A204.1 (cell line): ENCODE measurements at regions not wholly inside any gene's neighbourhood (a gene's known extent, or its start where the extent isn't known, plus 50 kb on each side); places are given as distances from the start of the nearest gene placed in this dataset.
"Not testable (repeated sequence)": the region's sequence is repeated elsewhere in the genome, so short reads cannot be mapped to it uniquely, and the experiment has no call there.

ENCODE experiments used
- FAIRE-seq: peaks from 2 replicates; lab custom pipeline; 2012; peaks lifted over from hg19 to GRCh38; lab: Jason Lieb, UNC

DNA sequence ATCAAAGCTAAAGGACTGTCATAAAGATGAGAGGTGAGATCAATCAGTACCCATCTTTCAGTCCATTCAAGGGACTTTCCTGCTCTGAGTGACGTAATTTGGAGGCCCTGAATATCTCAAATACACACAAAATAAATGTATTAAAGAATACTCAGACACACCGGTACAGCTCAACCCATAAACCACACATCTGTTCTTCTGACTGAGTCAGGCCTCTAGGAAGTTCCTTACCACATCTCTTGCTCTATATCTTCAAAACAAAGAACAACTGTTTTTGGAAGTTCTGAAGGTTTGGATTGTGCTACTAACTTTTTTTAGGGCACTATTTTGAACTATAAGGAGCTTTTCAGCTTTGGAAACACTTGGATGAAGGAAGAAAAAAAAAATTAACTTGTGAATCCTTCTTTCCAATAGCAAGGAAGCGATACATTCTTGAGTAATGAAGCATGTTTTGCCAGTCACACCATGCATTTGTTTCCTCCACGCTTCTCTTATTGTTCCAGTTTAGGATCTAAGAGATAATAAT lies 866.5 kb upstream of the VRK2 start:
- FAIRE-seq, result no peak

DNA sequence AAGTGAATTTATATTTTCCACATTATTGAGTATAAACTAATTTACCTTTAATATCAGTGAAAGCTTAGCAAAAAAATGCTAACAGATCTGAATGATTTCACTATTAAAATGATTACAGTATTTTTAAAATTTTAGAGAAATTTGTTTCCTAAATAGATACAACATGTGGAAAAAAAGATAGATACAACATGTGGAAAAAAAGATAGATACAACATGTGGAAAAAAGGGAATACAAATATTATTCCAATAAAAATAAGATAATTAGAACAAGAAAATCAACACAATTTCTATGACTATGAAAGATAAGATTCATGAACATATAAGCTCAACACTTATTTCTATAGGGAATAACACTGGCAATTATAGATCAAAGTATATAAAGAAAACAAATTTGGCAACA lies 865.9 kb upstream of the VRK2 start:
- no peak for FAIRE-seq

DNA sequence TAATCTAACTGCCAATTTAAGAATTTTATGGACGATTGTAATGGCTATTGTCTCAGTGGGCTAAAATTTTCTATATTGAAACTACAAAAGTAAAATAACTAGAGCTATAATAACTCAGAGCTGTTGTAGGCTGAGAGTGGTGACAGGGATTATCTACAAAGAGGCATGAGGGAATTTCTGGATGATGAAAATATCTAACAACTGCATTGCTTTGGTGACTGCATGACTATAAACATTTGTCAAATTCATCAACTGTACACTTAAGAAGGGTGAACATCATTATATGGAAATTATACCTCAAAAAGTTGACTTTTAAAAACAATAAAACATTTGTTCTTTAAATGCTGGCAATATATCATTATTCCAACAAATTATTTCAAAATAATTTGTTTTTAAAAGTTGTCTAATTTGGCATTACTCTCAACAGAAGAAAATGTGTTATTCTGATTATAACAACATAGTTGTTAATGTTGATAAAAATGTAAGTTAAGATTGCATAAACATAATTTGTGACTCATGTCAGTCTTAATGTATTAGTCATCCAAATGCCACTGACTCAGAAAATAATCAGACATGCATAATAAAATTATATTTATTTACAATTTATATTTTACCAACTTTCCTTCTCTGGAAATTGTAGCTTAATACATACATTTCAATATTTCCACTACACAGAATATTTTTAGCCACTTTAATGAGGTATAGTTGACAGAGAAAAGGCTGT lies 865.1 kb upstream of the VRK2 start:
- peak; percentile 43 for FAIRE-seq

DNA sequence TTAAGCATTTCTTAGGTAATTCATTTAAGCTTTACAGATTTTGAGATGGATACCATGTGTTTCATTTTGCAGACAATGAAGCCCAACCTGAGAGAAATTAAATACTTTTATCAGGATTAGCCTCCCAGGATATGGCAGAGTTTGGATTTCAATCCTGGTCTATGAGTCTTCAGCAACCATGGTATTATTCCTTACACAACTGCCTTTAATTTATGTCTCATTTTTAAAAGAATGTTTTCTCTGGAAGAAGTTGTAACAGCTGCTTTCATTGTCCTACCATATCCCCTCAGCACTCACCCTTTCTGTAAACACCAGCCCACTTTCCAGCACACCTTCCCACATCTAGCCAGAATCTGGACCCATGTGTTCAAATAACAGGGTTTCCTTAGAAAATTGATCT lies 863.7 kb upstream of the VRK2 start:
- FAIRE-seq, result no peak

DNA sequence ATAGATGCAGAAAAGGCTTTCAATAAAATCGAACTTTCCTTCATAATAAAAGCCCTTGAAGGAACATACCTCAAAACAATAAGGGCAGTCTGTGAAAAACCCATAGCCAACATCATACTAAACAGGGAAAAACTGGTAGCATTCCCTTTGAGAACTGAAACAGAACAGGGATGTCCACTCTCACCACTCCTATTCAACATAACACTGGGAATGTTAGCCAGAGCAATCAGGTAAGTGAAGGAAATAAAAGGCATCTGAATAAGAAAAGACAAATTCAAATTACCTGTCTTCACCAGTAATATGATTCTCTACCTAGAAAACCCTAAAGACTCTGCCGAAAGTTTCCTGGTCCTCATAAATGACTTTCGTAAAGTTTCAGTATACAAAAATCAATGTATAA lies 861.0 kb upstream of the VRK2 start:
- no peak for FAIRE-seq

DNA sequence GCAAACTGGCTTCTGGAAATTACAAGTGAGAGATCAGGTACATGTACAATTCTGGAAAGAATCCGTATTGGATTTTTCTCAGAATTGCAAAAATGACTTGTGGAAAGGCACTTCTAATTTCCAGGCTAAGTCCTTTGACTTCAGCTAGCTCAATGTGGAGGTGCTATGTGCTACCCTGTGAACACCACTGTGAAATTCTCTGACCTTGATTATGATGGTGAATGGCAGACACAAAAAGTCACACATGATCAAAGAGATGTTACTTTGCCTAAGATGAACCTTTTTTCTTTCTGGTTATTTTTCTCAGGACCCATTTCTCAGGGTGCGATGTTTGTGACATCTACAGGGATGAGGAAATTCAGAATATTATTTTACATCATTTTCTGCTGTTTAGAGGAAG lies 856.6 kb upstream of the VRK2 start:
- FAIRE-seq, result no peak

DNA sequence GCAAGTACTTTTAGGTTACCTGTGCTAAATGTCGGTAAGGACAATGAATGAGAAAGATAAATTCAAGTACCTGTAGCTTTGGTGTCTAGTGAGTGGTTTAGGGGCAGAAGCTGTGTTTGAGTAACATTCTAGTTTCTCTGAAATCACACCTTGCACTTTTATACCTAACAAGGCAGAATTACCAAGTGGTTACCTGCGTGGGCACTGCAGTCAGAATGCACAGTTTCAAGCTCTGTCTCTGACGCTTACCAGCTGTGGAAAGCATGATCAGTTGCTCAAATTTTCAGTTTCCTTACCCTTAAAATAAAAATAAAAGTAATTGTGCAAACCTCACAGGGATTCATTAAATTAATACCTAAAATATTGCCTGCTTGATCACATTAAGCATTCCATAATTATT lies 846.9 kb upstream of the VRK2 start:
- FAIRE-seq, result no peak

DNA sequence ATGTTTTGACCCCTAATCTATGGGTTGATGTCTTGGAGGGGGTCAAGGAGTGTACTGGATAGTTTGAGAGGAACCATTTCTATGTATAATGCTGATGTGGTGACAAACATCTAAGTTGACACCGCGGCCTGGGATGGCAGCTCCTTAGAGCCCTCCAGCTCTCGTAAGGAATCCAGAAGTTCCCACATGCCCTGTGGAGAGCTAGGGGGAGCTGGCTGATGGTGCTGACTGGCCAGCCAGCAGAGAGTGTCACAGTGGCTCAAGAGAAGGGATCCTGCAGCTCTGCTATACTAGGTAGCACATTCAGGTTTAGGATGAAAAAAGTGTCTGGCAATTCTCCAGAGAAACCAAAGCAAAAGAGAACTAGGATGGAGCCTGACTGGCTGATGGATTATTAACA lies 842.2 kb upstream of the VRK2 start:
- FAIRE-seq, result no peak

DNA sequence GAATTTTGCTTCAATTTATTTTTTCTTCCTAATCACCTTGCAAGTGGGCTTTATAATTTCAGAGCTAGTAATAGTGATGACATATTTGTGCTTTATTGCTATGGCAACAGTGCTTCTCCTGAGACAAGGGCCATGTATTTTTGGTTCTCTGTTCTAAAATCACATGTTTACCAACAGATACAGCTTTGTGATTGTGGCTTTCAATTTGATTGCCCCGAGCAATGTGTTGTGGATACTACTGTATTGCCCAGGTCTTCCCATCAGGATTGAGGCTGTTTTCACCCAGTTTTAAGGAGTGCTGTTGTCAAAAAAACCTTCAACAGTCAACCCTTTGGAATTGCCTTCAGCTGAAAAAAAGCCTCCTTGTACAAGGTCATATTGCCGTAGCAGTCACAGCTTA lies 841.4 kb upstream of the VRK2 start:
- FAIRE-seq, result no peak

DNA sequence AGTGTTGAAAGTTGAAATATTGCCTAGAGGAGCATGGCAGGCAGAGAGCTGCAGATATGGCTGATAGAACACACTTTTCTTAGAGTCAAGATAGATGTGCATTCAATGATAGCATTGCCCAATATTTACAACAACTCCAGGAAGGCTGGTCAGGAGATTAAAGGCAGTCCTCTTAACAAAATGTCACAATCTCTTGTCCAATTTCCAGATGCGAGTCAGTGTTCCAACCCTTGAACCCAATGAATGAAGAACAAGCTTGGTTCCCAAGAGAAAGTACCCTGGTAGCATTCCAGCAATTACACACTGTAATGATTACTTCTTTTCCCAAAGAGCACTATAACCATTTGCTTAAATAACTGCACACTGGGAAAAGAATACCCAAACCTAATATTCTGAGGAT lies 839.4 kb upstream of the VRK2 start:
- no peak for FAIRE-seq

DNA sequence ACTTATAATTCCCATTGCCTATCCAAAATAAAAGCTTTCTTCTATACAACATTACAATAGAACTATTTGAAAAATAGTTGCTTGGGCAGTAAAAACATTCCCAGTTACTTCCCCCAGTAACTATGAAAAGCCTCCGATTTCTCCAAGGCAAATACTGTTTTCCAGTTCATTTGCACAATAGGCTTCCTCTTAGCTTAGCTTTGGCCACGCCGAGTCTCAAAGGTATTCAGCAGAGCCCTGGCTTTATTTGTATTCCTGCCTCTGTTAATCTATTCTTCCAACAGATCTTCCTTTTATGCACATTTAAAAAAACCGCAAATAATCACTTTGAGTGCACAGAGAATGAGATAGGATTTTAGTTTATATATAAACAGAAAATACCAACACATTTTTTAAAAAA lies 836.8 kb upstream of the VRK2 start:
- no peak for FAIRE-seq

DNA sequence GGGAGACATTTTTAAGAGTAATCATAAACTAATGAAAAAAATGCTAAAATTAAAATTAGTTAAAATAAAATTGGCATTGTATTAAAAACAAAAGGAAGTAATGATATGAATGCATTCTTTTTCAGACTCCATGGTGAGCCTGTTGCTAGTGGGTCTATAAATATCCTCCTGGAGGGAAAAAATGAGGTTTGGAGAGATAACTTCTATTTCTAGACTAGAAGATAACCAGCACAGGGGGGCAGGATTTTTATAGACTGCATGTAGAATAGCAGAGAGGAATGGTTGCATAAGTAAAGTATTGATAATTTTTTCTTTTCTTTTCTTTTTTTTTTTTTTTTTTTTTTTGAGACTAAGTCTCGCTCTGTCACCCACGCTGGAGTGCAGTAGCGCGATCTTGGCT lies 835.8 kb upstream of the VRK2 start:
- FAIRE-seq, result no peak

DNA sequence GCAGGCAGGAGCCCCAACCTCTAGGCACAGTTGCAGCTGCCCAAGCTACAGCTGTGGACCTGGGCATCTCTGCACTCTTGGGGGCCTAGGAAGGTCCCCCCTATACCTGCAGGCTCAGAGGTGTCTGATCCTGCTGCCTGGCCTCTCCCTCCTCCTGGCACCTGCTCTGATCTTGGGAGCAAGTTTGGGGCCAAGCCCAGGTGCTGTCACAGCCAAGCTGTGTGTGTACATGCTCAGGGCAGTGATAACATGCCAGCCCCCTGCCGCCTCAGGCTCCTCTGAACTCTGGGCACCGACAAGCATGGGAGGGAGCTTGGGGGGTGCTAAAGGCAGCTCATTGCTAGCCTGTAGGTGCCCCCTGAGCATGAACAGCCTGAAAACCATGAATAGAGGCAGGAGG lies 829.6 kb upstream of the VRK2 start:
- FAIRE-seq, result no peak

DNA sequence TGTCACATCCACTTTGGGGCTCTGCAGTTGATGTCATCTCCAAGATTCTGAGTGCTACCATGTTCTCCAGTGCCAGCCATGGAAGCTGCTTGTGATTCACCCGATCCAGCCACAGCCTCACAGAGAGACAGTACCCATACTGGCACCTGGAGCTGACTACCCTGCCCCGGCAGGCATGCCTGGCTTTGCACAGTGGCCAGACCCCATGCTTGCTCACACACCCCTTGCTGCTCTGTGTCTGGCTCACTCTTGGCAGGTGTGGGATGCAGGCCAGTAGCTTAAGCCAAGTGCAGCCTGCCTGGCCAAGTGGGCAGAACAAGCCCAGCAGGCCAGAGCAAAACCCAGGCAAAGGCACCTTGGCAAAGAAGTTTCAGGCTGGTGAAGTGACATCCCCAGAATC lies 828.4 kb upstream of the VRK2 start:
- no peak for FAIRE-seq

DNA sequence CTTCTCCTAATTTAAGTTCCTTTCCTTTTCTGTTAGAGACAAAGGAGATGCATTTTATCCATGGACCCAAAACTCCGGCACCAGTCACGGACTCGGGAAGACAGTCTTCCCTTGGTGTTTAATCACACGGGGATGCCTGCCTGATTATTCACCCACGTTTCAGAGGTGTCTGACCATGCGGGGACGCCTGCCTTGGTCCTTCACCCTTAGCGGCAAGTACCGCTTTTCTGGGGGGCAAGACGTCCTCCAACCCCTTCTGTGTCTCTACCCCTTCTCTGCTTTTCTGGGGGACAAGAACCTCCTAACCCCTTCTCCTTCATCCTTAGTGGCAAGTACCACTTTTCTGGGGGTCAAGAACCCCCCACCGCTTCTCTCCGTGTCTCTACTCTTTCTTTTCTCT lies 816.9 kb upstream of the VRK2 start:
- not testable (repeated sequence) for FAIRE-seq

DNA sequence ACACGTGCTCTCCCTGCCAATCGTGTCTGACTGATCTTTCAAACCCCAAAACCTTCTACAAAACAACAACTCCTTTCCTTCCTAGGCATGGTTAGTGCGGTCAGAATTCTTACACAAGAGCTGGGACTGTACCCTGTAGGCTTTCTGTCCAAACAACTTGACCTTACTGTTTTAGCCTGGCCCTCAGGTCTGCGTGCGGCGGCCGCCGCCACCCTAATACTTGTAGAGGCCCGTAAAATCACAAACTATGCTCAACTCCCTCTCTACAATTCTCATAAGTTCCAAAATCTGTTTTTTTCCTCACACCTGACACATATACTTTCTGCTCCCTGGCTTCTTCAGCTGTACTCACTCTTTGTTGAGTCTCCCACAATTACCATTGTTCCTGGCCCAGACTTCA lies 814.3 kb upstream of the VRK2 start:
- not testable (repeated sequence) for FAIRE-seq

DNA sequence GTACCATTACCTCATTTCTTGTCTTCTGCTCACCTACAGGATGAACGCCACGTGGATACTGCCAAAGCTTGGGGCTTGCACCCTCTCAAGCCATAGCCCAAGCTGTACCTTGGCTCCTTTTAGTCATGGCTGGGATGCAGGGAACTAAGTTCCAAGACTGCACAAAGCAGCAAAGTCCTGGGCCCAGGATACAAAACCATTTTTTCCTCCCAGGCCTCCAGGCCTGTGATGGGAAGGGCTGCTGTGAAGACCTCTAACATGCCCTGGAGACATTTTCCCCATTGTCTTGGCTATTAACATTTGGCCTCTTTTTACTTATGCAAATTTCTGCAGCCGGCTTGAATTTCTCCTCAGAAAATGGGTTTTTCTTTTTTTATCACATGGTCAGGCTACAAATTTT lies 795.1 kb upstream of the VRK2 start:
- FAIRE-seq, result not testable (repeated sequence)

DNA sequence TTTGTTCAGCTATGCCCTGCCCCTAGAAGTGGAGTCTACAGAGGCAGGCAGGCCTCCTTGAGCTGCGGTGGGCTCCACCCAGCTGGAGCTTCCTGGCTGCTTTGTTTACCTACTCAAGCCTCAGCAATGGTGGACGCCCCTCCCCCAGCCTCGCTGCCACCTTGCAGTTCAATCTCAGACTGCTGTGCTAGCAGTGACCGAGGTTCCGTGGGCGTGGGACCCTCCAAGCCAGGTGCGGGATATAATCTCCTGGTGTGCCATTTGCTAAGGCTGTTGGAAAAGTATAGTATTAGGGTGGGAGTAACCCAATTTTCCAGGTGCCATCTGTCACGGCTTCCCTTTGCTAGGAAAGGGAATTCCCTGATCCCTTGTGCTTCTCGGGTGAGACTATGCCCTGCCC lies 770.2 kb upstream of the VRK2 start:
- not testable (repeated sequence) for FAIRE-seq

DNA sequence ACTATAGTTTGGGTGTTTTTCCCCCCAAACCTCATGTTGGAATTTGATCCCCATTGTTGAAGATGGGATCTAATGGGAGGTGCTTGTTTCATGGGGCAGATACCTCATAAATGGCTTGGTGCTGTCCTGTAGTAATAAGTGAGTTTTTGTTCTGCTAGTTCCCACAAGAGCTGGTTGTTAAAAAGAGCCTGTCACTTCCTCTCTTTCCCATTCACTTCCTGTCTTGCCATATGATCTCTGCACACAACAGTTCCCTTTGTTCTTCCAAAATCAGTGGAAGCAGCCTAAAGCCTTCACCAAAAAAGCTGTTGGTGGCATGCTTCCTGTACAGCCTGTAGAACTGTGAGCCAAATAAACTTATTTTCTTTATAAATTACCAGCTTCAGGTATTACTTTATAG lies 768.2 kb upstream of the VRK2 start:
- no peak for FAIRE-seq

DNA sequence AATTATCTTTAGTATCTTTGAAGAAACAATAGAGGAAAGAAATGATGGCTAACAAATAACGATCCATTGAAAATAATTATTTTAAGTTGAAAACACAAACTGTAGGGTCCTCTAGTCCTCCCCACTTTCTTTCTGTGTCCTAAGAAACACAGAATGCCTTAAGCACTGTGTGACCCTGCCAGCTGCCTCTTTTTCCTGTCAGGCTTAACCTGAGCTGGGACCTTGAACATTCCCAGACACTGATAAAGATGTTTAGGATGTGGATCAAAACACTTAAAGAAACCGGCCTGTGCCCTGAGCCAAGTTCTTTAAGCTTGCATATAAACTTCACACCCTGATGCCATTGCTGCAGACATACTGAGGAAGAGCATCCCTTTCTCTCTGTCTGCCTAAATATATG lies 755.4 kb upstream of the VRK2 start:
- no peak for FAIRE-seq

DNA sequence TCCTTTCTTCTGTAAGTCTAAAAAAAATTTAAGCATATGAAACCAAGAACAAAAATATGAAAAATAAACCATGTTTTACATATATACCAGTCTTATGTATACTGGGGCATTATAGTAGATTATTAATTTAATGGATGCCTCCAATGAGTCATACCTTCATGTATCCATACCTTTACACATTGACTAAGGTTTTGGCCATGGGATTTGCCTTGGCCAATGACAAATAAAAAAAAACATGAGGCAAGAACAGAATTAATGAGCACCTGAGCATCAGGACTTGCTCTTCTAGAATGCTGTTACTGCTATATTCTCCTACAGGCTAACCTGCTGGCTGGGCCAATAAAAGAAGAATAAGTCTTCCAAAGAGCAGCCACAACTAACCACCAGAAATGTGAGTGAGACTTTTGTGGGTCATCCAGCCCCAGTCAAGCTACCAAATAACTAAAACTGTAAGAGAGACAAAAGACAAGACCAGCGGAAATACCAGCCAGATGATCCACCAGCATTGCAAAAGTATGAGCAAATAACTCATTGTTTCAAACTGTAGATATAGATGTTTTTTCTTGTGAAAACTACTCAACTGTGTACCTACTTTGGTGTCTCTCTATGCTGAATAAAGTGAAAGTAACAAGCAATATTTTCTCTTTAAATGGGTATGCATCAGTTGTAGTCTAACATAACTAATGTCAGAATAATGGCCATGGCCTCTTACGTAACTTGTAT lies 749.6 kb upstream of the VRK2 start:
- no peak for FAIRE-seq

DNA sequence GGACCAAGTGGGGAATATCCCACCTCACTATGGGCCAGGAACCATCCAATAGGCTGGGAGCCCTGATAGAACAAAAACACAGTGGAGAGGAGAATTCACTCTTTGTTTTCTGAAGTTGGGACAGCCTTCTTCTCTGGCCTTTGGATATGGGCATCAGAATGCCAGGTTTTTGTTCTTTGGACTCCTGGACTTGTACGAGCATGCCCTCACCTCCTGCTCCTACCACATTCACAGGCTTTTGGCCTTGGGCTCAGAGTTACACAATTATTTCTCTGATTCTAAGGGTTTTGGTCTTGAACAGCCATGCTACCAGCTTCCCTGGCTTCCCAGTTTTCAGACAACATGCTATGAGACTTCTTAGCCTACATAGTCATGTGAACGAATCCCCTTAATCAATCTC lies 732.9 kb upstream of the VRK2 start:
- no peak for FAIRE-seq

DNA sequence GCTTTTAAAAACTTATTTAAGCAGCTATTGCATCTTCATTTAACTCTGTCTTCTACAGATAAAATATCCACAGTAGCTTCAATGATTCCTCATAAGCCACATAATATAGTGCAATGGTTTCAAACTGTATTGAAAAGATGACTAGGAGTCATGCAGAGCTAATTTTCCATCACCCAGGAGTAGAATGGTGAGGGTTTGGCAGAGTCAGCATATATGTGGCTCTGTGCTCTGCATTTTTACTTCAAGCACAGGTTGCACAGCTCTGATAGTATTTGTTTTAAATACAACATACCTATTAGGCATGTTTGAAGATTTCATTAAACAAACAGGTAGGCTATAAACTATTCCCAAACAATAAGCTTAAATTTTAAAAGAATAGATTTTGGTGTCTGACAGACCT lies 731.9 kb upstream of the VRK2 start:
- no peak for FAIRE-seq

DNA sequence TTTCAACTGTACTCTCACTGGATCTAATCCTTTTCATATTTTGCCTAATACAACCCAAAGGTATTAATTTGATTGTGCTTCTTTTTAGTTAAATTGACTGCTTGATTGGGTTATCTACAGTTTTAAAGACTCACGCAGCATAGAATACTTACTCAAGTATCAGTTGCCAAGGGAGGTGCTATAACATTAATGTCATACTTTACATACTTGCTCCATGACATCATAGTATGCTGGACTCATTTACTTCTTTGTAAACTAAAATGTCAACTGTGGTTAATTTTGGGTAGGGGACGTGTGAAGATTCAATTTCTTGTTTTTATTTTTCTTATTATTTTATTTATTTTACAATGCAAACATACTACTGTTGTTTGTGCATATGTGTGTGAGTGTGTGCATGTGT lies 716.2 kb upstream of the VRK2 start:
- FAIRE-seq, result no peak
